Activated naive CD4-positive, alpha-beta T cell treated with anti-CD3 and anti-CD28 coated beads, Interleukin-2, amount 50 U/mL, for 72 hours (primary cell): ENCODE measurements at regions not wholly inside any gene's neighbourhood (a gene's known extent, or its start where the extent isn't known, plus 50 kb on each side); places are given as distances from the start of the nearest gene placed in this dataset.

Experiments used
- ATAC-seq, 2 donors: fragments of 150-1000 bp; cut with Tn5 transposase; 2 replicates each; pipeline ENCODE4 v1.10.0; 2021; ENCODE audit warnings: mild to moderate bottlenecking in 2 of 2, moderate library complexity in 2 of 2
- DNase-seq, 2 donors: peaks; one replicate each; pipeline ENCODE4 v3.0.0; 2021 to 2022; ENCODE audit warnings: low spot score in 2 of 2
- H3K27ac Mint-ChIP-seq, 2 donors: one replicate each; pipeline ENCODE4 v1.8.0; 2022; ENCODE audit warnings: mild to moderate bottlenecking in 2 of 2, mixed read lengths in 2 of 2
- H3K36me3 Mint-ChIP-seq, 2 donors: one replicate each; pipeline ENCODE4 v1.8.0; 2022; ENCODE audit warnings: mixed read lengths in 2 of 2
- H3K9me3 Mint-ChIP-seq, 2 donors: one replicate each; pipeline ENCODE4 v1.8.0; 2022; ENCODE audit warnings: mixed read lengths in 2 of 2

DNA sequence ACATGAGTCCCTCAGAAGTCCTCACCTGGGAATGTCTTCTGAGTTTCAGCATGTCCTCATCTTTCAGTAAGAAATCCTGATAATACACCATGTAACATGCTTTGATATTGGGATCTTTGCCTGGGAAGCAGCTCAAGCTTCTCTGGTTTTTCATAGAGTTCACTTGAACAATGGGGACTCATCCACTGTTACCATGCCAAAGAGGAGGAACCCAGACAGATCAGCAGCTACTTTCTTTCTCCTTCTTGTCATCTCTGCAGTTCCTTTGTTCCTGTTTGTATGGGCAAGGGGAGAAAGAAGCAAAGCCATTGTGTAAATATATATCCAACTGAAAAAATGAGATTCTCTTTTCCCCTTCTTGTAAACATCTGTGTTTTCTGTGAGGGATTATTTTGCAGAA is 450.6 kb upstream of the HS3ST5 start:
- no peak overlapping the region for H3K27ac Mint-ChIP-seq
- H3K36me3 Mint-ChIP-seq = no peaks in the 10 kb centered on the region
- ATAC-seq (no peak), DNase-seq (no peak)
- H3K9me3 Mint-ChIP-seq = peaks cover 6 to 7% of the 10 kb centered on the region in 2 donors

DNA sequence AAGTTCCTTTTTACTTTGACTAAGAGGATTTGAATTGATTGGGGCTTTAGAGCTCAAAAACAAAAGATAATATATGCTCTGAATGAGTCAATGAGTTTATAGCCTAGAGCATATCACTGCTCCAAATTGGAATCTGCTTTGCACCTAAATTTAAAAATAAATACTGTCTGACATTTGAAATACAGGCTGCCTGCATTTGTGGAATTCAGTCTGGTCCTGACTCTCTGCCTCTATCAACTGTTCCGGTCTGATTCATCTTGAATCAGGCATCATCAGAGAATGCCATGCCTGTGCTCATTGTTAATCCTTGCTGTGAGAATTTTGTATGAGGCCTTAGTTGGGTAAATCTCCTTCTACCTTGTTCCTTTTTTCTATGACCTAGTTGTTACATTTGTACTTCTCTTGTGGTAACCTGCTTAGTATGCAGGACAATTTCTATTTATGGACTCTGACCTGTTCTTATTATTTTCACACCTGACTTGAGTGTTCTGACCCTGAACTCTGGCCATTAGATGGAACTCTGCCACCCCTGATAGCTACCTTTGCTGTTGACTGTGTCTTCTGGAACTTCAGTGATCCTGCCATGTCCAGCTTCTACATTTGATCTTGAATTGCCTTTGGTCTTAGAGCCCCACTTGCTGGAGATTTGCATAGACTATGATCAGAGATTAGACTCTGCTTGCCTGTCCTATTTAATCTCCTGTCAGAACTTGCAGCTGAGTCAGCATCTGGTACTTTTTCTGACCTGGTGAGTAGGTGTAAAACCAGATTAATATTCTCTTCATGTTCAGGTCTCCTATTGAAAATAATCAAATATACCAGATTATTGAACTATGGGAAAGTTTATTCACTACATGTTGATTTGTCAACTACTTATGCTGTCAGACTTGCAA is 442.7 kb upstream of the HS3ST5 start:
- Mint-ChIP-seq H3K9me3 (peaks cover 8 to 19% of the 10 kb centered on the region in 2 donors), H3K36me3 (no peaks in the 10 kb centered on the region), H3K27ac (no peak overlapping the region)
- ATAC-seq (no peak), DNase-seq (no peak)

DNA sequence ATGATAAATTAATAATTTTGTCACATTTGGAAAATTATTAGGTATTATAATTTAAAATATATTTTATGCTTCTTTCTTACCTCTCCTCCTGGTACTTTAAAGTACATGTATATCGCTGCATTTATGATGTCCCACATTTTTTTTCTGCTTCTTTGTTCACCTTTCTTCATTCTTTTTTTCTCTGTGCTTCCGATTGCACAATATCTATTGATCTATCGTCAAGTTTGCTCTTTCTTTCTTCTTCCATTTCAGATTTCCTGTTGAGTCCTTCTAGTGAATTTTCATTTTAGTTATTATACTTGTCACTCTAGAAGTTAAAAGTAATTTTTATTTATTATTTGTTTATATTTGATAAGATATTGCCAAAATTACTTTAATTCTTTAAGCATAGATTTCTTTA is 441.0 kb upstream of the HS3ST5 start:
- Mint-ChIP-seq H3K9me3 (peaks cover 8 to 19% of the 10 kb centered on the region in 2 donors), H3K27ac (no peak overlapping the region), H3K36me3 (no peaks in the 10 kb centered on the region)
- no peak for DNase-seq
- ATAC-seq = no peak

DNA sequence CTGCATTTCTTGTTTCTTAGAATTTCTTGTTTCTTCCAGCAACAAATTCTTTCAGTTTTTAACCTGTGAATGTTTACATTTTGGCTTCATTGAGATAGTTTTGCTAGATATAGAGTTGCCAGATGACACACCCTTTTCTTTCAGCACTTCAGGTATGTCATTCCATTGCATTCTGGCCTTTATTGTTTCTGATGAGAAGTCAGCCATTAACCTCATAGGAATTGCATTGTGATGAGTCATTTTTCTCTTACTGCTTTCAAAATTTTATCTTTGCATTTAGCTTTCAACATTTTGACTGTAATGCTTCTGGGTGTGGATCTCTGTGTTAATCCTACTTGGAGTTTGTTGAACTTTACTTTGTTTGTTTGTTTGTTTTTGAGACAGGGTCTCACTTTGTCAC is 440.3 kb upstream of the HS3ST5 start:
- DNase-seq (no peak), ATAC-seq (no peak)
- no peak overlapping the region for H3K27ac Mint-ChIP-seq
- peaks cover 8 to 19% of the 10 kb centered on the region in 2 donors for H3K9me3 Mint-ChIP-seq
- H3K36me3 Mint-ChIP-seq = no peaks in the 10 kb centered on the region

DNA sequence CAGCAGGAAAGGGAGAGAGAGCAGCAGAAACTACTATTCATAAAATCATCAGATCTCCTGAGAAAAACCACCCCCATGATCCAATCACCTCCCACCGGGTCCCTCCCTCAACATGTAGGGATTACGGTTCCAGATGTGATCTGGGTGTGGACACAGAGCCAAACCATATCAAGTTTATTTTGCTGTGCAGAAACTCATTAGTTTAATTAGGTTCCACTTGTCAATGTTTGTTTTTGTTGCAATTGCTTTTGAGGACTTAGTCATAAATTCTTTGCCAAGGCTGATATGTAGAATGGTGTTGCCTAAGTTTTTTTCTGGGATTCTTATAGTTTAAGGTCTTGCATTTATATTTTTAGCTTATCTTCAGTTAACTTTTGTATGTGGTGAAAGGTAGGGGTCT is 422.0 kb upstream of the HS3ST5 start:
- Mint-ChIP-seq H3K36me3 (no peaks in the 10 kb centered on the region), H3K27ac (no peak overlapping the region), H3K9me3 (peaks cover 15 to 18% of the 10 kb centered on the region in 2 donors)
- no peak for ATAC-seq
- DNase-seq = no peak

DNA sequence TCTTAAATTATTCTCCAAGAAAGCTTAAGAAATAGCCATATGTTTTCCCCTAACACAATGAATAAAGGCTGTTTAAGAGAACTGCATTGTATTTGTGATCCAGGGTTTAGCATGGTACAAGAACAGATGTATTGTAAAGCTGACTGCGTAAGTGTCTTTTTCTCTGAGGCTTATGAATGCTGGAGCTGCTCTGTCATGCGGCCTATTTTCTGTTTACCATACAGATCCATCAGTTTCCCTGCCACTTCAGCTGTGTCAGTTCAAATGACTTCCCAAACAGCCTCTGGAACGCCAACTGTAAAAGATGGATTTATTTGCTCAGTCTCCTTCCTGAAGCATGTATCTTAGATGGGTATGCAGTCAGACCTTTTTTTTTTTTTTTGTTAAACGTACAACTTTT is 419.3 kb upstream of the HS3ST5 start:
- ATAC-seq = no peak
- DNase-seq = no peak
- Mint-ChIP-seq H3K27ac (no peak overlapping the region), H3K9me3 (peaks cover 13 to 16% of the 10 kb centered on the region in 2 donors), H3K36me3 (no peaks in the 10 kb centered on the region)

DNA sequence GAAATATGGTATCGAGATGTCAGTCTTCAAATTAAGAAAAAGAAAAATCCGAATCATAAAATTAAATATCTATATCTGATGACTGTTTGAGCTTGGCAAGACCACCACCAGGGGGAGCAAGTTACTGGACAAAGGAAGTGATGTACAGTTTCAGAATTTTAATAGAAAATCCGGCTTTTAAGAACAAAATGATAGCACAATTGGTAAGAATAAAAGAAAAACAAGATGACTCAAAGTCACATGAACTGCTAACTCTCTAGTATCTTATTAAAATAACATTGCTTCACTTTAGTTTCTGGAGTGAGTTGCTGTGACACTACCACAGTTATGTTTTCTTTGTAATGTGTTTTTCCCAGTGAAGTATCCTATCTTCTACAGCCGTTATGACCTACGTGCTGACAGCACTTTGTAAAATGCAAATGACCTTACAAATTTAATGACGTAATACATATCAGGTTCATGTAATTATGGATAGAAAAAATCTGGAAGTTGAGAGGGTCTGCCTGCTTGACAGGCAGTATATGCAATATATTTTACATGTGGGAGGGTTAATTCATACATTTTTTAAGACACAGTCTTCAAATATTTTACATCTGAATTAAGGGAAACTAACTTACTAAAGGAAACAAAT is 405.3 kb upstream of the HS3ST5 start:
- ATAC-seq (no peak), DNase-seq (peak in 1 of 2 donors; percentile 42)
- Mint-ChIP-seq H3K27ac (no peak overlapping the region), H3K36me3 (no peaks in the 10 kb centered on the region), H3K9me3 (peaks cover 0 to 6% of the 10 kb centered on the region in 2 donors)

DNA sequence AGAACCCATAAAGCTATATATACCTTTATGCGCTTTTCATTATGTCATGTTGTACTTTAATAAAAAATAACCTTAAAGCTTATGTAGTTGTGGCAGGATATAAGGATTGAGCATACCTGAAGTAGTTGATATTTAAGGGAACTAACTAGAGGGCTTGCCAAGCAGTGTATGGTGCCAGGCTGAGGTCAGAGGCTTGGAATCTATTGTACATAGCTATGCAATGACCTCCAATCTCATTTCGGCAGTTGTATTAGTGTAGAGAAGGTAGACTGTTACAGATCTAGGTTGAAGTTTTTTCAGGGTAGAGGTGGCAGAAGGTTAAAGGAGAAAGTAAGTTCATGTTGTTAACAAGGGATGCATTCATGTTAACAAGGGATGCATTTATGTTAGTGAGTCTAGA is 397.7 kb upstream of the HS3ST5 start:
- H3K27ac Mint-ChIP-seq = no peak overlapping the region
- no peaks in the 10 kb centered on the region for H3K36me3 Mint-ChIP-seq
- ATAC-seq = no peak

DNA sequence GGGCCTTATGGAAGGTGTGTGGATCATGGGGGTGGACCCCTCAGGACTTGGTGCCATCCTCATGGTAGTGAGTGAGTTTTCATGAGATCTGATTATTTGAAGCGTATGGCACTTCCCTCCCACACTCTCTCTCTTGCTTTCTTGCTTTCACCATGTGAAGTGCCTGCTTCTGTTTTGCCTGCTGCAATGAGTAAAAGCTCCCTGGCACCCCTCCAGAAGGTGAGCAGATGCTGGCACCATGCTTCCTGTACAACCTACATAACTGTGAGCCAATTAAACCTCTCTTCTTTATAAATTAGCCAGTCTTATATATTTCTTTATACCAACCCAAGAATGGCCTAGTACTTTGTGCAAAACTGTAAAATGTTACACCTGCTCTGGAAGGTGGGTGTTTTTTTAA is 396.8 kb upstream of the HS3ST5 start:
- Mint-ChIP-seq H3K36me3 (no peaks in the 10 kb centered on the region), H3K27ac (no peak overlapping the region), H3K9me3 (peaks cover 6 to 7% of the 10 kb centered on the region in 2 donors)
- ATAC-seq (no peak), DNase-seq (no peak)

More for the DNA sequence above, 397.7 kb upstream of the HS3ST5 start:
- peaks cover 6 to 7% of the 10 kb centered on the region in 2 donors for H3K9me3 Mint-ChIP-seq
- no peak for DNase-seq

DNA sequence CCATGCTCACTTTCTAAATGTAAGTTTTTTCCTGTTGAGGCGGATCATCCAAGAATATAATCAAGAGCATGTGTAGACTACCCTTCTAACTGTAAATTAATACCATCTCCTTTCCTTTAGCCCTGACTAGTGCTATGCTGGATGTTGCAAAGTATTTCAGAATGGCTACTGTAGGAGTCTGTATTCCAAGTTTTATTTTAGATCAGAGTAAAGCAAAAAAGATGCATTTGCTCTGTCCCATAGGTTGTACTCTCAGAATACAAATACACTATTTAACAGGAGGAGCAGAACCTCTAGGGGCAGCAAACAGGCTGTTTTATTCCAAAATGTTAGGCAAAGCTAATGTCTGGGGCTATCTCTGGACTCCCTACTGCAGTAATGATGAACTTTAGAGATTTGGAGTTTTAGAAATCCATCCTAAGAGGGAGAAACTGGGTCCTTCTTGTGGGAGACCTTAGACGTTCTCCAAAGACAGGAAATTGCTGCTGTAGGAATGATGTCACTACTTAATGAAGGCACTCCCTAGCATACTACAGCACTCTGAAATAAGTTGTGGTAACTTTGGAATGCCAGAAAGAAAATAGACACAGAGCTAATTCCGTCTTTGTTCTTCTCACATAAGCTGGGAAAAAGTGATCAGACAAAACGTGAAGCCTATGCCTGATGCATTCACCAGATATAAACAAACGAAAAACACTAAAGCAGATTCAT is 392.4 kb upstream of the HS3ST5 start:
- ATAC-seq (no peak), DNase-seq (no peak)
- no peaks in the 10 kb centered on the region for H3K36me3 Mint-ChIP-seq
- H3K9me3 Mint-ChIP-seq = peaks cover 0 to 4% of the 10 kb centered on the region in 2 donors
- H3K27ac Mint-ChIP-seq = no peak overlapping the region

DNA sequence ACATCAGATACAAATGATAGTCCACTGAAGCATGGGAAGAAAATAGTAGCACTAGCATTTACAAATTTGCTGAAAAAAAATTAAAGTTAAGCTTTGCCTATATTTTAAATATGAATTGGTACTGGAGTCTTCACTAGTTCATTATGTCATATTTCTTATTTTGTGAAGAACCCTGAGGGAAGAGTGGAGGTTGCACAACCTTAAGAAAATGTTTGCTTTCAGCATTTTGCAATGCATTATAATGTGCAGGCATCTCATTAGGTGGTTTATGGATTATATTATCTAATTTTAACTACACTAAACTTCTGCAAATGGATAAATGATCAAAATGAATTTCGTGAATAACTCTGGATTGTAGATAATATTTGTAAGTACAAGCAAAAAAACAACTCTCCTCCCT is 390.8 kb upstream of the HS3ST5 start:
- DNase-seq = no peak
- no peak for ATAC-seq
- no peaks in the 10 kb centered on the region for H3K36me3 Mint-ChIP-seq
- H3K9me3 Mint-ChIP-seq = peaks cover 5% of the 10 kb centered on the region in 2 donors
- H3K27ac Mint-ChIP-seq = no peak overlapping the region

DNA sequence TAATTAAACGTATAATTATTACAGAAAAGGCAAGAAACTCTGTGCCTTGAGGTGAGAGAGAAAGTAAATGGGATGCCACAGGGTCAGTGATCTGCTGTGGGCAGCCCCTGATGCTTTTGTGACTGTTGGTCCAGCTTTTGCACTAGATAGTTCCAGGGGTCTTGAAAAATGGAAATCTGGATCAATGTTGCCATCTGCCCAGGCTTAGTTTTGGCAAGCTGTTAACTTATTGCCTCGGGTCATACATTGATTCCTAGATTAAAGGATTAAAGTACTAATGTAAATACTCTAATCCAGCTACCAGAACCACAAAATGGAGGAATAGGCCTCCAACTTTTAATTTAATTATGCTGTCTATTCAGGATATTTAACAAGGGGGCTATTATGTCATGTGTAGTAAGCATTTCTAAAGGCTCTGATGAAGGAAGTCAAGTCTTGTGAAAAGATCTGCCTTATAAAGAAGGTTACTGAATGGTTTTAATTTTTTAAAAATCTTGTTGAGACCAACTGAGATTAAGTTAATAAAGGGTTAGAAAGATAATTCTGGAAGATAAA is 376.0 kb upstream of the HS3ST5 start:
- ATAC-seq (no peak), DNase-seq (no peak)
- Mint-ChIP-seq H3K9me3 (peaks cover 7 to 9% of the 10 kb centered on the region in 2 donors), H3K36me3 (no peaks in the 10 kb centered on the region), H3K27ac (peak overlapping the region in 1 of 2 donors; percentile 8)

DNA sequence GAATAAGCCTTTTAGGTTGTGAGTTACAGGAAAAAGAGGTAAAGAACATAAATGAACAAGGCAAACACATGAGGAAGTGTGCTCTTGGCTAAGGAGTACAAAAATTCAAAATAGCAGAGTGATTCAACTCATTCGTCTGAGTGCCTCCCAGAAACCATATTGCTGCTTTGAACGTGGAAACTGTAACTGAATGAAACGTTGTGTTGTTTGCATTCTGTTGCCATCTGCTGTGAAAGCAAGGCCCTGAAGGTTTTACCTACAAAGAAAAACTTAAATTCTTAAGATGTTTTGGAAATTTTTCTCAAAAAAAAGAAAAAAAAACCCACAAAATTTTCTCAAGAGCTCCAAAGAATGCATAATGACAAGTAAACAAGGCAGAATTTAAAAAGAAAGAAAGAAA is 375.4 kb upstream of the HS3ST5 start:
- H3K27ac Mint-ChIP-seq = no peak overlapping the region
- ATAC-seq (no peak), DNase-seq (no peak)
- peaks cover 7 to 13% of the 10 kb centered on the region in 2 donors for H3K9me3 Mint-ChIP-seq
- H3K36me3 Mint-ChIP-seq = no peaks in the 10 kb centered on the region

DNA sequence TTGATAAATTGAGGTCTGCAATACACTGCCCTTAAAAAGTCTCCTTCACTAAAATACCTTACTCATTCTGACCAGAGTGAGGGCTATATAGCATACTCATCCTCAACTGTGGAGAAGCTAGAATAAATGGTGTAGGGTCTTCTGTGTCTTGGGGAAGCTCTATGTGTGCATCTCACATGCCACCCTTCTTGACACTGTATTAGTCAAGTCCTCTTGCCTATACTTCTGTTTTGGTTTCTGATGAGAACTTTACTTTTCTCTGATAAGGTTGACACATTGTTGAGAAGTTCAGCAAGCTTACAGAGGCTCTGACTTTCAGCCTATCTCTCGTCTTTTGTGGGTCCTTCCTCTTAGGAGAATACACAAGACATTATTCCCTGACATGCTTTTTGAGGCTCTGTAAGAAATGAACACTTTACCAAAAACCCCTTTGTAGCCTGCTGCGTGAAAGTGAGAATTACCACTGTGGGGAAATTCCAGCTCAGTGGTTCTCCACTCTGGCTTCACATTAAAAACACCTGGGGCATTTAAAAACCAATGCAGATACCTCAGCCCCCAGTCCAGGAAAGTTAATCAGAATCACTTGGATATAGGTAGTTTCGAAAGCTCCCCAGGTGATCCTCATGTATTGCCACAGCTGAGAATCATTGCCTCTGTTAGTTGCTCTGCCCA is 372.1 kb upstream of the HS3ST5 start:
- peaks cover 0 to 7% of the 10 kb centered on the region in 2 donors for H3K36me3 Mint-ChIP-seq
- H3K9me3 Mint-ChIP-seq = peaks cover 11 to 20% of the 10 kb centered on the region in 2 donors
- no peak for DNase-seq
- no peak overlapping the region for H3K27ac Mint-ChIP-seq
- no peak for ATAC-seq

DNA sequence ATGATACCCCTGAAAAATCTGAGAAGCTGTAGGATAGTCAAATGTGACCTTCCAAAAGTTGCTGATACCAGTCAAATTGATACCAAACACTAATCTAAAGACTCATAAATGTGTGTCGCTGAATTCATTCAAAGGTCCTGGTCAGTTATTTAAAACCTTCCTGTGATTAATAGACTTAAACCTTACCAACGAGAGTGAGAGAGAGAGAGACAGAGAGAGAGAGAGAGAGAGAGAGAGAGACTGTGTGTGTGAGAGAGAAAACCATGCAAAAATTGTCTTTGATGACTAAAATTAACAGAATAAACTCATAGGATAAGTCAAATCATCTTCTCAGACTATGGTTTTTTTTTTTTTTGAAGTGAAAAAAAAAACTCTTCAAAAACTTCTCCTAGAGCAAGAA is 370.9 kb upstream of the HS3ST5 start:
- Mint-ChIP-seq H3K36me3 (peaks cover 0 to 7% of the 10 kb centered on the region in 2 donors), H3K9me3 (peaks cover 15 to 20% of the 10 kb centered on the region in 2 donors), H3K27ac (no peak overlapping the region)
- ATAC-seq (no peak), DNase-seq (no peak)

DNA sequence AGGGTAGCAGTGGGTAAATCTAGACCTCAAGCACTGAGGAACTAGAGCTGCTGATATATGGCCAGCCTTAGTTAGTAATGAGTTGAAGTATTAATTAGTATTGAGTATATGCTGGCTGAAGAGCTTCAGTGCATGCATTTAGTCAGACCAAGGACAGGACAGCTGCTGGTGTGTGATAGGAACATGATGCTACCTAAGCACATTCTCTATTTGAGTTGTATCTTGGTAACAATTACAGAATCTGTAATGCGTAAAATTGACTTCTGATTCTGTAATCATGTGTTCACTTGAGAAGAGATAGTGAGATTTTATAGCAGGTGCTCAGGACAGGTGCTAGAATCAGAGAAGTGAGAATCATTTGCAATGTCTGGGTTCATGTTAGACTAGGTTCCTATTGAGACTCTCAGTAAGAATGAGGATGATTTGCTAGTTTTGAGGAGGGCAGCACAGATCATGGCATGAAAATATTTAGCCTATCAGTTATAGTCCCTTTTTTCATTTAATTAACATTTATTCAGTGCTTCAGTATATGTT is 369.4 kb upstream of the HS3ST5 start:
- Mint-ChIP-seq H3K9me3 (peaks cover 9 to 13% of the 10 kb centered on the region in 2 donors), H3K36me3 (peaks cover 0 to 7% of the 10 kb centered on the region in 2 donors), H3K27ac (no peak overlapping the region)
- no peak for DNase-seq
- no peak for ATAC-seq
